SK-N-SH (cell line): ENCODE measurements at regions not wholly inside any gene's neighbourhood (a gene's known extent, or its start where the extent isn't known, plus 50 kb on each side); places are given as distances from the start of the nearest gene placed in this dataset.
A peak's percentile ranks its signal among the peaks of the same experiment; 100 is the strongest.

Source experiments
- CTCF ChIP-seq: fragments of 200-600 bp; sonication (generic); IDR thresholded peaks from 2 replicates; pipeline ENCODE4 v1.6.1; 2017; ENCODE audit warnings: antibody characterized with exemption, mild to moderate bottlenecking, moderate library complexity
- EZH2phosphoT487 ChIP-seq: fragments of 200-600 bp; sonication (generic); IDR thresholded peaks from 2 replicates; pipeline ENCODE4 v1.6.1; 2017; ENCODE audit warnings: low read depth, mixed run types, mild to moderate bottlenecking, antibody characterized with exemption, moderate library complexity, borderline replicate concordance
- PBX3 ChIP-seq: IDR thresholded peaks from 2 replicates; pipeline ENCODE4; 2012
- RAD21 ChIP-seq: IDR thresholded peaks from 2 replicates; pipeline ENCODE4 v1.6.1; 2012; ENCODE audit warnings: mild to moderate bottlenecking, low read length
- REST ChIP-seq: IDR thresholded peaks from 2 replicates; pipeline ENCODE4 v1.6.1; 2012; ENCODE audit warnings: mild to moderate bottlenecking, low read depth, low read length, moderate library complexity
- TAF1 ChIP-seq: IDR thresholded peaks from 2 replicates; pipeline ENCODE4 v1.6.1; 2012; ENCODE audit warnings: low read depth, mild to moderate bottlenecking, low read length, moderate library complexity, borderline replicate concordance

- no peak for TF ChIP-seq CTCF
- no peak for TF ChIP-seq REST
- TF ChIP-seq RAD21: no peak
- TF ChIP-seq PBX3: peak; percentile 66
- no peak for TF ChIP-seq EZH2phosphoT487
- TF ChIP-seq TAF1: no peak
Measured at GRCh38 chr3:124363476-124363875, 366.8 kb upstream of the UMPS start.
